RWPE1 (cell line): ENCODE measurements at regions not wholly inside any gene's neighbourhood (a gene's known extent, or its start where the extent isn't known, plus 50 kb on each side); places are given as distances from the start of the nearest gene placed in this dataset.

Experiments used
- CTCF ChIA-PET: fragments of 350-600 bp; sonication (Branson Sonifier 250); formaldehyde crosslinking; extraction: SDS; loops from one replicate; lab custom pipeline; 2021; lab: Yijun Ruan, JAX
- POLR2A ChIA-PET: fragments of 400-600 bp; formaldehyde crosslinking; extraction: SDS; loops from one replicate; lab custom pipeline; 2020; ENCODE audit warnings: antibody characterized with exemption; ENCODE audit not compliant: low non-redundant PET; lab: Yijun Ruan, JAX
- DNase-seq: peaks from one replicate; pipeline ENCODE4 v3.0.0; 2012; ENCODE audit warnings: low spot score
- H3K27ac ChIP-seq: fragments of 450-650 bp; 2 replicates; pipeline ENCODE4 v1.5.1; 2017
- CTCF ChIP-seq: fragments of 450-650 bp; conservative IDR thresholded peaks from 2 replicates; pipeline ENCODE4 v1.5.1; 2017; ENCODE audit warnings: low read depth, mild to moderate bottlenecking

DNA sequence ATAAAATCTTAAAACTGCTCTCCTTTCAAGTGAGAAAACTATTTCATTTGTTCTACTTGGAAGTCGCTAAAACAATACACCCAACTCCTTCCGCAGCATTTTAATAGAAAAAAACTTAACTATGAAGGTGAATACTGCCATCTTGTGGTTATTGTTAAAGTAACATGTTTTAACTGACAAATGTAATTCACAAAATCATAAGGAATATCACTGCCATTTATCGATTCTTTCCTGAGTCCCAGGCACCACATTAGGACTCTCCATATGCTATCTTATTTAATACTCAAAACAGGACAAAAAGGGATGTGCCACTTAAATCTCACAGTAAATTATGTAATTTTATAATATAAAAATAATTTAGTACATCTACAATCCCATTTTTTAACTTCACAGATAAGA lies 130.5 kb upstream of the ITGA1 start:
- no peak overlapping the region for H3K27ac ChIP-seq
- ChIA-PET CTCF (interaction anchor here (0.6 to 0.7 kb wide), 3 partner anchors 303 to 1250 kb away, joined by 3 to 4 read pairs (median 4); no protein-coding TSS in a partner anchor), POLR2A (no interaction called here)
- DNase-seq: peak; percentile 59
- peak; percentile 64; the same call in 1 of the 2 replicates for TF ChIP-seq CTCF

DNA sequence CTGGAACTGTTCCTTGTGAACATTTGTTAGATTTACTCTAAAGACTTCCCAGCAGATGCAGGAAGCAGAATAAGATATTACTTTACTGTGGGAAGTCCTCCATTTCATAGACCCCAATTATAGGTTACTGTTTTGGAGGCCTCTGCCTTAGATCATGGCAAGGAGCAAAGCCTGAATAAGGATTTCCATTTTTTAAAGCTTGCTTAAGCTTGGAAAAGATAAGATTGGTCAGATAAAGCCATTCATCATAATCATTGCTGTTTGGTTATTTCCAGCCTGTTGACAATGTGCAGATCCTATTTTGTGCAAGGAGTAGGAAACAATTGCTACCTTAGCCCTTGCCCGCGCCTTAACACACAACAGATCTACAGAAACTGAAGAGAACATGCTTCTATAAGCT lies 129.5 kb upstream of the ITGA1 start:
- CTCF ChIA-PET: interaction anchor here (0.6 to 1.2 kb wide), 4 partner anchors 19 to 665 kb away, joined by 3 to 7 read pairs (median 3); no protein-coding TSS in a partner anchor
- no peak for DNase-seq
- H3K27ac ChIP-seq: no peak overlapping the region
- POLR2A ChIA-PET: no interaction called here
- no peak for TF ChIP-seq CTCF

DNA sequence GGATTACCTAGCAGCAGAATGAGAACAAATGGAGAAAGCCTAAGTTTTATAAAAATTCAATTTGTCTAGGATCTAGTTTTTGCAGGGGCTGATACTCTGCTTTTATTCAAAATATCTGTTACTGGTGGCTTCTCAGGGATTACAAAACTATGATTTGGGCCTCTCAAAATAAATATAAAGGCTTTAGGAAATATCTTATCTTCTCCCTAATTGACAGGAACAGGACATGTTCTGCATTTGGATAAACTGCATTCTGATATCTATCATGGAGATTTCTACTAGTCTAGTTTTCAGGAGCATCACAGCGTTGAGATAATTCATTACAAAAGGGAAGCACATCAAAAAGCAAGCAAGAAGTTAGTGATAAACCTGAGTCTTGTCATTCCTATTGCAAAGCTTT lies 127.1 kb upstream of the ITGA1 start:
- TF ChIP-seq CTCF: no peak
- no peak overlapping the region for H3K27ac ChIP-seq
- no peak for DNase-seq
- ChIA-PET CTCF (interaction anchor here (0.6 kb wide), 1 partner anchor 100 kb away, joined by 4 read pairs; no protein-coding TSS in a partner anchor), POLR2A (no interaction called here)

DNA sequence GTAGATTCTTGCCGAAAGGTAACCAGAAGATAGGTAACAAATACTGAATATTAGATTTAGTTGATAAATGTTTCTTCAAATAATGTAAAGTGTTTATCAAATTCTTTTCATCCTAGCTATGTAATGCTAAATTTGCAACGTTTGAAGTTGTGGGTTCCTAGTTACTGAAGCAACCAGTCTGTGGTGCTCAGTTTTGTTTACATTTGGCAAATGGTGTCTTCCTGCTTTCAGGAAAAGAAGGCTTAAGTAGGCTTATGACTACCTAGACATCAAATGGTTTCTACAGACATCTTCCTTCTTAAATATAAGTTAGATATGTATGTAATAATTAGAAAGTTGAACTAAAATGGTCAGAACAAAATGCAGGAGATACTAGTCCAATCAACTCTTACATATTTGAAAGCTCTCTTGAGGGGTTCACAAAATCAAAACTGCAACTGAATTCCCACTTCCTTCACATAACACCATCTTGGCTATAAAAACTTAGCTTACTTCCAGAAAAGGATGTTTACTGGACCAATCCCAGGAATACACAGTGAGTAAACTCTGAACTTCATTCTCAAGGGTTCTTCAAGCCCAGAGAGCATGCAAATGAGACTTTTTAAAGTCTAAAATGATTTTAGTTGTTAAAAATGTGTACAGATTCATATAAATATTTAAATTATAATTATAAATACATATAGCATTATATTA lies 125.7 kb upstream of the ITGA1 start:
- TF ChIP-seq CTCF: no peak
- CTCF ChIA-PET: interaction anchor here (0.5 kb wide), 1 partner anchor 1540 kb away, joined by 4 read pairs; no protein-coding TSS in a partner anchor
- H3K27ac ChIP-seq: no peak overlapping the region
- POLR2A ChIA-PET: no interaction called here
- no peak for DNase-seq

DNA sequence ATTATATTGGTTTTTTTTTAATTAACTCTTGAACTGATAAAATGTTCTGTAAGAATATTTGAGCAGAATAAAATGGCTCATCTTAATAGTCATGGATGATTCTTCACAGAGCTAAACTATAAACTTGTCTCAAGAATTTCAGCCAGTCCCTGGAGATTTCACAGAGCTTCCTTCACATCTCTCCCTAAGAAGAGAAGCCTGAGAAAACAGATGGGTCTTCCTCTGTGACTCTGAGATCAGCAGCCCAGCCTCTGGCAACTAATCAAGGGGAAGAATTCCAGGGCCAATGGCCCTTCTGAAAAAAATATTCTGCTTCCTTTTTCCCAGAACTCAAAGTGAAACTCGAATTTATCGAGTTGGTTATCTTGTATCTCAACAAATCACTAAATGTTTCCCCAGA lies 122.2 kb upstream of the ITGA1 start:
- TF ChIP-seq CTCF: no peak
- no peak for DNase-seq
- POLR2A ChIA-PET: no interaction called here
- CTCF ChIA-PET: no interaction called here
- no peak overlapping the region for H3K27ac ChIP-seq

DNA sequence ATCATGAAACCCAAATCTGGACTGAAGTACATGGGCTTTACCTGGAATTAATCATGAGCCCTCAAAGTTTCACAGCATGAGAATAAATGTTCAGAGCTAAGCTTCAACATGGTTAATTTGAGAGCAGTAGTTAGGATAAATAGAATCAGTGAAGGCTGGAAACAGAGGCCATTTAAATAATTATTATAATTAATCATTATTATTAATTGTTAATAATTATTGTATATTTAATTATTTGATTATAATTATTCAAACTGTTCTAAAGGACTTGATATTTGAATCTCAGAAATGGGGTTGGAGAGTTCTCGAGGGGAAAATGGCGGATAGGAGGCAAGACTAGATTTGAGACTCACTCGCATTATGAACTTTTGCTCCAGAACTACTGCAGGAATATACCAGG lies 119.6 kb upstream of the ITGA1 start:
- POLR2A ChIA-PET: no interaction called here
- no peak for DNase-seq
- H3K27ac ChIP-seq: no peak overlapping the region
- CTCF ChIA-PET: interaction anchor here (0.6 kb wide), 1 partner anchor 181 kb away, joined by 3 read pairs; no protein-coding TSS in a partner anchor
- no peak for TF ChIP-seq CTCF
